Testis (tissue), 2 donors: ENCODE measurements at regions not wholly inside any gene's neighbourhood (a gene's known extent, or its start where the extent isn't known, plus 50 kb on each side); places are given as distances from the start of the nearest gene placed in this dataset.
"Not testable (repeated sequence)": the region's sequence is repeated elsewhere in the genome, so short reads cannot be mapped to it uniquely, and the experiment has no call there.

Experiments used
- DNase-seq: peaks from one replicate; pipeline ENCODE4 v3.0.0-alpha.2; 2019
- H3K27ac ChIP-seq, 2 donors: fragments of 200-600 bp; sonication (generic); one replicate each; pipeline ENCODE4 v1.5.1; 2019
- H3K27me3 ChIP-seq: fragments of 200-600 bp; sonication (generic); one replicate; pipeline ENCODE4 v1.5.1; 2019
- H3K36me3 ChIP-seq: fragments of 200-600 bp; sonication (generic); one replicate; pipeline ENCODE4 v1.5.1; 2017; ENCODE audit warnings: low read depth; ENCODE audit errors: missing control alignments
- H3K4me1 ChIP-seq: fragments of 200-600 bp; sonication (generic); one replicate; pipeline ENCODE4 v1.5.1; 2019
- H3K4me3 ChIP-seq, 2 donors: fragments of 200-600 bp; sonication (generic); one replicate each; pipeline ENCODE4 v1.5.1; 2017 to 2019
- H3K9me3 ChIP-seq: fragments of 200-600 bp; sonication (generic); one replicate; pipeline ENCODE4 v1.5.1; 2017
- POLR2A ChIP-seq: fragments of 450-650 bp; IDR thresholded peaks from one replicate; pipeline ENCODE4 v1.6.1; 2017; ENCODE audit warnings: antibody characterized with exemption, mild to moderate bottlenecking, moderate library complexity
- WGBS, 2 donors: methylation state at CpG; one replicate each; pipeline ENCODE4 v1.1.5; 2018; 5-methylcytosine and 5-hydroxymethylcytosine counted together
- intact Hi-C: fragments of 100-400 bp; cut with DNase I; formaldehyde crosslinking; loops from one replicate; pipeline ENCODE4 v1.15.1; 2023; ENCODE audit warnings: low total_unique reads
- TF ChIP-seq, protein P1 (sequence below), 3 experiments: fragments of 450-650 bp in 2 of 3; fragments of 200-600 bp in 1 of 3; sonication (generic) in 1 of 3; IDR thresholded peaks; one replicate each; pipeline ENCODE4 v1.5.1; 2016 to 2019; ENCODE audit warnings: antibody characterized with exemption in 3 of 3, mild to moderate bottlenecking in 2 of 3, moderate library complexity in 1 of 3

DNA sequence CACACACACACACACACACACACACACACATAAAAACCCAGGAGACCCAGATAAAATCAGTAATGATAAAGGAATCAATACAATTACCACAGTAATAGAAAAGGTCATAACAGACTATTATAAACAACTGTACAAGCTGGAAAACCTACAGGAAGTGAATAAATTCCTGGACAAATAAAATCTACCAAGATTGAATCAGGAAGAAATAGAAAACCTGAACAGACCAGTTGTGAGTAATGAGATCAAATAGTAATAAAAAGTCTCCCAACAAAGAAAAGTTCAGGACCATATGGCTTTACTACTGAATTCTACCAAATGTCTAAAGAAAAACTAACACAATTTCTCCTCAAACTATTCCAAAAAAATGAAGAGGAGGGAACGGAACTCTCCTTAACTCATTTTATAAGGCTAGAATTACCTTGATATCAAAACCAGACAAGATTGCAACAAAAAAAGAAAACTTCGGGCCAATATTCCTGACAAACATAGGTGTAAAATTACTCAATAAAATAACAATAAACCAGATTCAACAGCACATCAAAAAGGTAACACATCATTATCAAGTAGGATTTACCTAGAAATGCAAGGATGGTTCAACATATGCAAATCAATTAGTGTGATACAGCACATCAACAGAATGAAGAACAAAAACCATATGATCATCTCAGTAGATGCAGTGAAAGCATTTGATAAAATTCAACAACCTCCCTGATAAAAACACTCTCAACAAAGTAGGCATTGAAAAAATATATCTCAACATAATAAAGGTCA is 325.2 kb upstream of the POU5F2 start:
- intact Hi-C loops = no loop called here
- WGBS, 2 donors = 88 to 92% methylated on average over 2 of the region's 2 CpGs
- DNase-seq = no peak
- Histone ChIP-seq H3K36me3 (no peaks in the 10 kb centered on the region), H3K9me3 (no peaks in the 10 kb centered on the region), H3K27me3 (no peaks in the 10 kb centered on the region), H3K27ac (no peak overlapping the region), H3K4me1 (no peaks in the 10 kb centered on the region), H3K4me3 (no peak overlapping the region)
- no peak for TF ChIP-seq POLR2A
- TF ChIP-seq, protein P1, sequence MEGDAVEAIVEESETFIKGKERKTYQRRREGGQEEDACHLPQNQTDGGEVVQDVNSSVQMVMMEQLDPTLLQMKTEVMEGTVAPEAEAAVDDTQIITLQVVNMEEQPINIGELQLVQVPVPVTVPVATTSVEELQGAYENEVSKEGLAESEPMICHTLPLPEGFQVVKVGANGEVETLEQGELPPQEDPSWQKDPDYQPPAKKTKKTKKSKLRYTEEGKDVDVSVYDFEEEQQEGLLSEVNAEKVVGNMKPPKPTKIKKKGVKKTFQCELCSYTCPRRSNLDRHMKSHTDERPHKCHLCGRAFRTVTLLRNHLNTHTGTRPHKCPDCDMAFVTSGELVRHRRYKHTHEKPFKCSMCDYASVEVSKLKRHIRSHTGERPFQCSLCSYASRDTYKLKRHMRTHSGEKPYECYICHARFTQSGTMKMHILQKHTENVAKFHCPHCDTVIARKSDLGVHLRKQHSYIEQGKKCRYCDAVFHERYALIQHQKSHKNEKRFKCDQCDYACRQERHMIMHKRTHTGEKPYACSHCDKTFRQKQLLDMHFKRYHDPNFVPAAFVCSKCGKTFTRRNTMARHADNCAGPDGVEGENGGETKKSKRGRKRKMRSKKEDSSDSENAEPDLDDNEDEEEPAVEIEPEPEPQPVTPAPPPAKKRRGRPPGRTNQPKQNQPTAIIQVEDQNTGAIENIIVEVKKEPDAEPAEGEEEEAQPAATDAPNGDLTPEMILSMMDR (IDR thresholded peaks at IDR 0.05) = no peak

GRCh38 chr5:94064025-94064424 is 322.6 kb upstream of the POU5F2 start:
- H3K36me3 ChIP-seq = no peaks in the 10 kb centered on the region
- H3K4me1 ChIP-seq = no peaks in the 10 kb centered on the region
- TF ChIP-seq, protein P1 (IDR thresholded peaks at IDR 0.05) = no peak
- no peak for TF ChIP-seq POLR2A
- no peaks in the 10 kb centered on the region for H3K9me3 ChIP-seq
- no peaks in the 10 kb centered on the region for H3K27me3 ChIP-seq
- intact Hi-C loops = no loop called here
- DNase-seq = no peak
- H3K27ac ChIP-seq = no peak overlapping the region
- no peak overlapping the region for H3K4me3 ChIP-seq

GRCh38 chr5:94057655-94058054 is 316.3 kb upstream of the POU5F2 start:
- no peak for DNase-seq
- Histone ChIP-seq H3K9me3 (no peaks in the 10 kb centered on the region), H3K27ac (no peak overlapping the region), H3K4me3 (no peak overlapping the region), H3K36me3 (no peaks in the 10 kb centered on the region), H3K4me1 (no peaks in the 10 kb centered on the region), H3K27me3 (no peaks in the 10 kb centered on the region)
- intact Hi-C loops = no loop called here
- TF ChIP-seq, protein P1 (IDR thresholded peaks at IDR 0.05) = no peak
- no peak for TF ChIP-seq POLR2A
- WGBS, 2 donors = 83 to 92% methylated on average over 2 of the region's 2 CpGs

DNA sequence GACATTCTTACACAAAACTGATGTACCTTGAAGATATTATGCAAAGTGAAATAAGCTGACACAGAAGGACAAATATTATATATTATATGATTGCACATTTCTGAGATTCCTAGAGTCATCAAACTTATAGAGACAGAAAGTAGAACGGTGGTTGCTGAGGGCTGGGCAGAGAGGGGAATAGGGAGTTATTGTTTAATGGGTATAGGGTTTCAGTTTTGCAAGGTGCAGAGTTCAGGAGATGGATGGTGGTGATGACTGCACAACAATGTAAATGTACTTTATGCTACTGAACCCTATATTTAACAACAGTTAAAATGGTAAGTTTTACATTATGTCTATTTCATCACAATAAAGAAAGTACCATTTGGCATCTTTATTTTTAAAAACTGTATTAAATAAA is 315.8 kb upstream of the POU5F2 start:
- TF ChIP-seq POLR2A = no peak
- TF ChIP-seq, protein P1 (IDR thresholded peaks at IDR 0.05) = no peak
- WGBS, 2 donors = 72 to 79% methylated on average over 1 of the region's 1 CpG
- intact Hi-C loops = no loop called here
- H3K4me3 ChIP-seq = no peak overlapping the region
- no peaks in the 10 kb centered on the region for H3K27me3 ChIP-seq
- no peaks in the 10 kb centered on the region for H3K36me3 ChIP-seq
- H3K9me3 ChIP-seq = no peaks in the 10 kb centered on the region
- H3K27ac ChIP-seq = no peak overlapping the region
- H3K4me1 ChIP-seq = no peaks in the 10 kb centered on the region
- DNase-seq = no peak

GRCh38 chr5:94049307-94049922 is 308.0 kb upstream of the POU5F2 start:
- H3K36me3 ChIP-seq, H3K27me3 ChIP-seq, H3K9me3 ChIP-seq, DNase-seq, H3K4me1 ChIP-seq, H3K27ac ChIP-seq, H3K4me3 ChIP-seq, intact Hi-C loops: not testable (repeated sequence)
- 94 to 98% methylated on average over 10 of the region's 10 CpGs for WGBS, 2 donors
